Caki2 (cell line): ENCODE measurements at regions not wholly inside any gene's neighbourhood (a gene's known extent, or its start where the extent isn't known, plus 50 kb on each side); places are given as distances from the start of the nearest gene placed in this dataset.
"Not testable (repeated sequence)": the region's sequence is repeated elsewhere in the genome, so short reads cannot be mapped to it uniquely, and the experiment has no call there.

ENCODE experiments used
- DNase-seq: peaks from one replicate; pipeline ENCODE4 v3.0.0-alpha.2; 2015; ENCODE audit warnings: low read depth
- in situ Hi-C: cut with HindIII; loops from 2 replicates; pipeline ENCODE4 v1.10.0; 2016; ENCODE audit warnings: low sequenced_read_pairs, low pct_unique_long_range_greater_than_20kb, mixed read lengths

GRCh38 chr2:35929551-35929950, 426.0 kb upstream of the CRIM1 start:
- in situ Hi-C loops: no loop called here
- no peak for DNase-seq

GRCh38 chr2:35920061-35920460, 435.5 kb upstream of the CRIM1 start:
- in situ Hi-C loops: no loop called here
- no peak for DNase-seq

- in situ Hi-C loops: no loop called here
- DNase-seq: no peak
These were observed 440.3 kb upstream of the CRIM1 start for GRCh38 chr2:35915261-35915660.

- in situ Hi-C loops: no loop called here
- DNase-seq: no peak
These were observed 463.6 kb upstream of the CRIM1 start for GRCh38 chr2:35891936-35892335.

GRCh38 chr2:35891528-35891927, 464.1 kb upstream of the CRIM1 start:
- no peak for DNase-seq
- in situ Hi-C loops: no loop called here

GRCh38 chr2:35887146-35887545, 468.4 kb upstream of the CRIM1 start:
- in situ Hi-C loops: no loop called here
- no peak for DNase-seq

- DNase-seq: no peak
- in situ Hi-C loops: no loop called here
These were observed 481.7 kb upstream of the CRIM1 start for GRCh38 chr2:35873921-35874320.

GRCh38 chr2:35871672-35872071, 483.9 kb upstream of the CRIM1 start:
- DNase-seq: no peak
- in situ Hi-C loops: no loop called here

GRCh38 chr2:35870713-35871112, 484.9 kb upstream of the CRIM1 start:
- in situ Hi-C loops: no loop called here
- no peak for DNase-seq

- no peak for DNase-seq
- in situ Hi-C loops: no loop called here
These were observed 491.4 kb upstream of the CRIM1 start for GRCh38 chr2:35864141-35864540.

GRCh38 chr2:35858216-35858615, 497.4 kb upstream of the CRIM1 start:
- in situ Hi-C loops: no loop called here
- no peak for DNase-seq

GRCh38 chr2:35857498-35857897, 498.1 kb upstream of the CRIM1 start:
- in situ Hi-C loops: no loop called here
- DNase-seq: no peak

- in situ Hi-C loops: no loop called here
- no peak for DNase-seq
These were observed 524.2 kb upstream of the CRIM1 start for GRCh38 chr2:35831385-35831784.

GRCh38 chr2:35830833-35831232, 524.7 kb upstream of the CRIM1 start:
- no peak for DNase-seq
- in situ Hi-C loops: no loop called here

GRCh38 chr2:35827086-35827485, 528.5 kb upstream of the CRIM1 start:
- no peak for DNase-seq
- in situ Hi-C loops: no loop called here

- in situ Hi-C loops: no loop called here
- no peak for DNase-seq
These were observed 532.9 kb upstream of the CRIM1 start for GRCh38 chr2:35822716-35823115.

- in situ Hi-C loops: no loop called here
These were observed 533.9 kb upstream of the CRIM1 start for GRCh38 chr2:35821675-35822074.

GRCh38 chr2:35820391-35820790, 535.2 kb upstream of the CRIM1 start:
- in situ Hi-C loops: no loop called here
- no peak for DNase-seq

More at GRCh38 chr2:35821675-35822074, 533.9 kb upstream of the CRIM1 start:
- no peak for DNase-seq

- no peak for DNase-seq
- in situ Hi-C loops: no loop called here
These were observed 536.5 kb upstream of the CRIM1 start for GRCh38 chr2:35819033-35819432.

GRCh38 chr2:35818359-35818758, 537.2 kb upstream of the CRIM1 start:
- DNase-seq, in situ Hi-C loops: not testable (repeated sequence)

- in situ Hi-C loops, DNase-seq: not testable (repeated sequence)
These were observed 541.0 kb upstream of the CRIM1 start for GRCh38 chr2:35814597-35814996.
